Vagina (tissue), 2 donors: ENCODE measurements at regions not wholly inside any gene's neighbourhood (a gene's known extent, or its start where the extent isn't known, plus 50 kb on each side); places are given as distances from the start of the nearest gene placed in this dataset.

Experiments used
- DNase-seq, 2 donors: peaks; one replicate each; pipeline ENCODE4 v3.0.0-alpha.2; 2017; ENCODE audit errors: extremely low spot score in 2 of 2
- H3K27ac ChIP-seq: fragments of 200-600 bp; sonication (generic); one replicate; pipeline ENCODE4 v1.5.1; 2019
- H3K27me3 ChIP-seq: fragments of 200-600 bp; sonication (generic); one replicate; pipeline ENCODE4 v1.5.1; 2019
- H3K36me3 ChIP-seq, 2 donors: fragments of 200-600 bp; sonication (generic); one replicate each; pipeline ENCODE4 v1.5.1; 2017 to 2019
- H3K4me1 ChIP-seq: fragments of 200-600 bp; sonication (generic); one replicate; pipeline ENCODE4 v1.5.1; 2019
- H3K4me3 ChIP-seq, 2 donors: fragments of 200-600 bp; sonication (generic); 1 replicate in 1 of 2; 2 replicates in 1 of 2; pipeline ENCODE4 v1.5.1; 2016 to 2019
- H3K9me3 ChIP-seq: fragments of 200-600 bp; sonication (generic); one replicate; pipeline ENCODE4 v1.5.1; 2019
- POLR2A ChIP-seq, 2 donors: fragments of 450-650 bp; IDR thresholded peaks; one replicate each; pipeline ENCODE4 v1.6.1; 2017; ENCODE audit warnings: antibody characterized with exemption in 2 of 2, mild to moderate bottlenecking in 2 of 2, moderate library complexity in 2 of 2
- POLR2AphosphoS5 ChIP-seq, 2 donors: sonication (generic); formaldehyde crosslinking; IDR thresholded peaks; one replicate each; pipeline ENCODE4 v1.9.0; 2017; ENCODE audit warnings: antibody characterized with exemption in 2 of 2, mild to moderate bottlenecking in 2 of 2, low read depth in 1 of 2; ENCODE audit not compliant: insufficient read depth in 1 of 2
- intact Hi-C: fragments of 100-400 bp; cut with DNase I; formaldehyde crosslinking; loops from one replicate; pipeline ENCODE4 v1.15.1; 2023
- TF ChIP-seq, protein P1 (sequence below), 3 experiments: fragments of 450-650 bp in 2 of 3; fragments of 200-600 bp in 1 of 3; sonication (generic) in 1 of 3; IDR thresholded peaks; one replicate each; pipeline ENCODE4 v1.5.1; 2017 to 2019; ENCODE audit warnings: antibody characterized with exemption in 3 of 3, mild to moderate bottlenecking in 2 of 3, moderate library complexity in 2 of 3

DNA sequence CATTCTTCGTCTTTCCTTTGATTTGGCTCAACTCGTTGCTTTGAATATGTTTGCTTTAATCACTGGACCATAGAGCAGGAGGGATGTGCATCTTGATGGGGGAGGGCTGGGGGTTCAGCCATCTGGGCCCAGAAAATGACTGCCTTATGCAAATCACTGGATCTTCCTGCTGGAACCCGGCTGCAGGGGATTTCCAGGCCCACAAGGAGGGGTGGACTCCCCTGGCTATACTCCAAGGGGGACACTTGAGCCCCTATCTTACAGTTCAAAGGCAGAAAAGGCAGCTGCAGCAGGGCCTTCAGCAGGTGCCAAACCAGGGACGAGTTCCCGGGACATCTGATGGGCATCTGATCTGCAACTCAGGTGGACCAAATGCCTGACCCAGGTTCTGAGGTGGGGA is 122.5 kb downstream of the DICER1 start:
- Histone ChIP-seq H3K9me3 (no peaks in the 10 kb centered on the region), H3K27me3 (no peaks in the 10 kb centered on the region), H3K27ac (no peak overlapping the region), H3K36me3 (no peaks in the 10 kb centered on the region), H3K4me3 (no peak overlapping the region), H3K4me1 (peaks cover under 1% of the 10 kb centered on the region)
- TF ChIP-seq POLR2AphosphoS5 (IDR thresholded peaks at IDR 0.05; ENCODE audit: insufficient read depth in 1 of 2, low read depth in 1 of 2) (no peak), POLR2A (IDR thresholded peaks at IDR 0.05) (no peak)
- TF ChIP-seq, protein P1, sequence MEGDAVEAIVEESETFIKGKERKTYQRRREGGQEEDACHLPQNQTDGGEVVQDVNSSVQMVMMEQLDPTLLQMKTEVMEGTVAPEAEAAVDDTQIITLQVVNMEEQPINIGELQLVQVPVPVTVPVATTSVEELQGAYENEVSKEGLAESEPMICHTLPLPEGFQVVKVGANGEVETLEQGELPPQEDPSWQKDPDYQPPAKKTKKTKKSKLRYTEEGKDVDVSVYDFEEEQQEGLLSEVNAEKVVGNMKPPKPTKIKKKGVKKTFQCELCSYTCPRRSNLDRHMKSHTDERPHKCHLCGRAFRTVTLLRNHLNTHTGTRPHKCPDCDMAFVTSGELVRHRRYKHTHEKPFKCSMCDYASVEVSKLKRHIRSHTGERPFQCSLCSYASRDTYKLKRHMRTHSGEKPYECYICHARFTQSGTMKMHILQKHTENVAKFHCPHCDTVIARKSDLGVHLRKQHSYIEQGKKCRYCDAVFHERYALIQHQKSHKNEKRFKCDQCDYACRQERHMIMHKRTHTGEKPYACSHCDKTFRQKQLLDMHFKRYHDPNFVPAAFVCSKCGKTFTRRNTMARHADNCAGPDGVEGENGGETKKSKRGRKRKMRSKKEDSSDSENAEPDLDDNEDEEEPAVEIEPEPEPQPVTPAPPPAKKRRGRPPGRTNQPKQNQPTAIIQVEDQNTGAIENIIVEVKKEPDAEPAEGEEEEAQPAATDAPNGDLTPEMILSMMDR (IDR thresholded peaks at IDR 0.05), result no peak
- peak; percentile 60 to 79 for DNase-seq
- intact Hi-C loops, result loop anchor here (5.0 kb wide), 1 partner anchor 98 kb away; no protein-coding TSS in a partner anchor

DNA sequence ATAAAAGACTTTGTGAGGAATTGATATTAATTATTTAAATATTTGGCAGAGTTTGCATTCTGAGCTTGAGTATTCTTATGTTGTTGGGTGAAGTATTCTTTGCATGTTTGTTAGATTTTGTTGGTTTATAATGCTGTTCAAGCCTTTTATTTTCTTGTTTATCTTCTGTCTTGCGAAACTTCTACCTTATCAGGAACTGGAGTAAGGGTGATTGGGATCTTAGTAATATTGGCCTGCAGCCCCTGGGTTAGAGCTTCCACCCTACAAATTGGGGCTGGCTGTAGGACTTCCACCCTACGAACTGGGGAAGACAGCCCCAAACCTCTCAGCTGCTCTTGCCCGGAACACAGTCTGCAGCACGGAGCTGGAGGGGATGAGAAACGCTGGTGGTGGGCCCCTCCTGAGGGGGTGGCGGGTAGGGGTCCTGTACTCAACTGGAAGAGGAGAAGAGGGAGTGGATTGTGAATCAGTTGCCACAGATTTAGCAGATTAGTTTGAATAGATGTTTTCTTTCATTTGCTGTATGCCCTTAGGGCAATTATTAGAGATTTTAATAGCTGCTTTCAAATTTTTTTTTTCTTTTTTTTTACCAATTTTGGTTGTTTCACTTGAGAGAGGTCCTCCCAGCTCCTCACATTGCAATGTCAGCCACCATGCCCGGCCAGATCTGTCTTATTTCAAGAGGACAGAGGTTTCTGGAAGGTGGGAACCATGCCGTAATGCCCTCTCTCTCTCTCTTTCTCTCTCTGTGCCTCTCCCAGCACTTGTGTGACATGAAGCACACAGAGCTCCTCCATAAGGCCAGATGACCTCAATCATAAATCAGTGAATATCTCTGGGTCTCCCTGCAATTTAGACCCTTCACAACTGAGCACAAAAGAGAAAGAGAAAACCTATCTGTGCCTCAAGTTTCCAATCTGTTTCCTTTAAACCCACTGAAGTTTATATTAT is 123.4 kb downstream of the DICER1 start:
- H3K36me3 ChIP-seq, result no peaks in the 10 kb centered on the region
- intact Hi-C loops, result loop anchor here (5.0 kb wide), 1 partner anchor 98 kb away; no protein-coding TSS in a partner anchor
- no peak overlapping the region for H3K4me3 ChIP-seq
- TF ChIP-seq, protein P1 (IDR thresholded peaks at IDR 0.05), result no peak
- TF ChIP-seq POLR2A (IDR thresholded peaks at IDR 0.05) (no peak), POLR2AphosphoS5 (IDR thresholded peaks at IDR 0.05; ENCODE audit: insufficient read depth in 1 of 2, low read depth in 1 of 2) (no peak)
- H3K4me1 ChIP-seq, result no peaks in the 10 kb centered on the region
- no peak overlapping the region for H3K27ac ChIP-seq
- no peaks in the 10 kb centered on the region for H3K27me3 ChIP-seq
- peak in 1 of 2 donors; percentile 64 for DNase-seq
- H3K9me3 ChIP-seq, result no peaks in the 10 kb centered on the region

DNA sequence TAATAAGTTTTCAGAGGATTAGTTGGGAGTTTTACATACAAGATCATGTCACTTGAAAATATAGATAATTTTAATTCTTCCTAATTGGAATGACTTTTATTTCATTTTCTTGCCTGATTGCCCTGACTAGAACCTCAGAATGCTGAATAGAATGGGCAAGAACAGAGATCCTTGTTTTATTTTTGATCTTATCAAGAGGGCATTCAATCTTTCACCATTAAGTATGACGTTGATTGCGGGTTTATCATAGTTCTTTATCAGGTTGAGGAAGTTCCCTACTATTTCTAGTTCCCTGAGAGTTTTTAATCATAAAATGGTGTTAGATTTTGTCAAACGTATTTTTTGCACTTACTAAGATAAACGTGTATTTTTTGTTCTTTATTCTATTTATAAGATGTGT is 124.3 kb downstream of the DICER1 start:
- Histone ChIP-seq H3K27me3 (no peaks in the 10 kb centered on the region), H3K4me3 (no peak overlapping the region), H3K27ac (no peak overlapping the region), H3K4me1 (no peaks in the 10 kb centered on the region), H3K36me3 (no peaks in the 10 kb centered on the region), H3K9me3 (no peaks in the 10 kb centered on the region)
- intact Hi-C loops, result loop anchor here (5.0 kb wide), 1 partner anchor 99 kb away; no protein-coding TSS in a partner anchor
- no peak for DNase-seq
- TF ChIP-seq, protein P1 (IDR thresholded peaks at IDR 0.05), result no peak
- TF ChIP-seq POLR2A (IDR thresholded peaks at IDR 0.05), result no peak
- TF ChIP-seq POLR2AphosphoS5 (IDR thresholded peaks at IDR 0.05; ENCODE audit: insufficient read depth in 1 of 2, low read depth in 1 of 2), result no peak

DNA sequence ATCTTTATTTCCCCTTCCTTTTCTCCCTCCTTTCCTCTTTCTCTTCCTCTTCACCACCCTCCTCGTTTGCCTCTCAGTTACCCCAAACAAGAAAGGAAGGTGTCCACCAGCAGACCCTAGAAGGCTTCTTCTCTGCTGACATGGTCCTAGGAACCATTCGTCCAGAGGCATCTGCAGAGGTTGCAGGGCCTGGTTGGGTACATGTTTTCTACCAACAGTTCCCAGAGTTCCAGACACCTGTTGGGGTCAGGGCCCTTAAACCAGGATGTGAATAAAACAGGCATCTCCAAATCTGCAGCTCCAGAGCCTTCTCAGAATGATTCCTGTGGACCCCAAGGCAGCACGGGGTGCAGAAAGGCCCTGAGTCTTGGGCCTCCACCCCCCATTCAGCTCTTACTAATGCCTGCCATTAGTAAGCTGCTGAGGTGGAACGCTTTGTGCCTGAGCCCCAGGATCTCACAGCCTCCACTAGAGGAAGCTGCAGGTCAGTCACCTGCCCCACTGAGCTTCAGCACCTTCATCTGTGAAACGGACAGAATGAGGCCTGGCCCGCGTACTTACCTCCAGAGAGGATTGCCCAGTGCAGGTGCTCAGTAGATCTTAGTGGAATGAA is 130.4 kb downstream of the DICER1 start:
- no peak overlapping the region for H3K27ac ChIP-seq
- H3K27me3 ChIP-seq, result no peaks in the 10 kb centered on the region
- peak in 1 of 2 donors; percentile 78 for DNase-seq
- no peaks in the 10 kb centered on the region for H3K36me3 ChIP-seq
- intact Hi-C loops, result no loop called here
- TF ChIP-seq, protein P1 (IDR thresholded peaks at IDR 0.05), result no peak
- no peak for TF ChIP-seq POLR2AphosphoS5 (IDR thresholded peaks at IDR 0.05; ENCODE audit: insufficient read depth in 1 of 2, low read depth in 1 of 2)
- H3K4me3 ChIP-seq, result no peak overlapping the region
- H3K9me3 ChIP-seq, result no peaks in the 10 kb centered on the region
- H3K4me1 ChIP-seq, result no peaks in the 10 kb centered on the region
